ENCODE measurements at regions not wholly inside any gene's neighbourhood (a gene's known extent, or its start where the extent isn't known, plus 50 kb on each side); places are given as distances from the start of the nearest gene placed in this dataset.

GRCh38 chr12:34108967-34109366 is 86.7 kb downstream of the ALG10 start:
- no peak for TF ChIP-seq CTCF (CRISPR knock-in tag; IDR thresholded peaks at IDR 0.05)
- no peak for TF ChIP-seq RAD21 (CRISPR knock-in tag; IDR thresholded peaks at IDR 0.05)
- no peak for TF ChIP-seq PHF21A (CRISPR knock-in tag; IDR thresholded peaks at IDR 0.05)
- no peak for TF ChIP-seq KDM1A (CRISPR knock-in tag; IDR thresholded peaks at IDR 0.05)
- TF ChIP-seq BHLHE40 (IDR thresholded peaks at IDR 0.05; ENCODE audit: low read length), result no peak
- no peak for TF ChIP-seq EP300 (IDR thresholded peaks at IDR 0.05; ENCODE audit: low read depth in 2 of 2, low read length in 2 of 2)
- TF ChIP-seq EP300 (CRISPR knock-in tag; IDR thresholded peaks at IDR 0.05; ENCODE audit: borderline replicate concordance), result no peak

Data from HepG2 (cell line).